GM12865 (cell line): ENCODE measurements at regions not wholly inside any gene's neighbourhood (a gene's known extent, or its start where the extent isn't known, plus 50 kb on each side); places are given as distances from the start of the nearest gene placed in this dataset.

Source experiments
- DNase-seq: peaks from one replicate; pipeline ENCODE4 v3.0.0; 2010; ENCODE audit warnings: low read depth
- H3K4me3 ChIP-seq: 2 replicates; pipeline ENCODE4 v1.5.1; 2011; ENCODE audit warnings: mild to moderate bottlenecking, low read depth, low read length, control low read depth
- CTCF ChIP-seq: IDR thresholded peaks from 2 replicates; pipeline ENCODE4 v1.5.1; 2011; ENCODE audit warnings: low read length, control low read depth, low read depth, inconsistent platforms; ENCODE audit not compliant: insufficient read depth; ENCODE audit errors: missing control alignments

- no peak overlapping the region for H3K4me3 ChIP-seq
- no peak for TF ChIP-seq CTCF
Observed at GRCh38 chr12:131355361-131356245, 355.3 kb upstream of the SFSWAP start.

DNA sequence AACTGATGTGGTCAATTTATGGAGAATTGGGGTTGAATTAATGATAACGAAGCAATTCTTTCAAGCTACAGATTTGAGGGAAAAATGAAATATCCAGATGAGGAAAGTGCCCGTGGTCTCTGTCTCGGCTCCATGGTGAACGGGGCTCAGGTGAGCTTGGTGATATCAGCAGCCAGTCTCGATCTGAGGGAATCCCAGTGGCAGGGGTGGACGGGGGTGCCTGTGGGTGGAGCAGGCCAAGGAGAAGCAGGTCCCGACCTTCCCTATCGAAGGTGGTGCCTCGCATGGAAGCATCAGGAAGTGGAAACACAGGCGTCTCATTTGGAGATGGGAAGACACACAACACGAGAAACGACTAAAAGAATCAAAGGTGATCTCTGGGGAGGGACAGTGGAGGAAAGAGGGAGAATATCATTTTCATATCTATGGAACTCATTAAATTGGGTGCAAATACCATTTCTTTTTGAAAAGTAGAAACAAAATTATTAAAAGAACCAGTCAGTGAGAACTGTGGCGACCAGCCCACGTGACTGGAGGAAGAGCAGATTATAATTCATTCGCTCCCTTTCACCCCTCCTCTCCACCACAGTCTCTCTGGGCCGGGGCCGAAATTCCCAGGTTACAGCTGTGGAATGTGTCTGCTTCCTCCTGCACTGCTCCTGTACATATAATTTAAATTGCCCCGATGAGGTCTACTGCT lies 354.3 kb upstream of the SFSWAP start:
- no peak for TF ChIP-seq CTCF
- no peak overlapping the region for H3K4me3 ChIP-seq
- DNase-seq = no peak

More at GRCh38 chr12:131355361-131356245, 355.3 kb upstream of the SFSWAP start:
- DNase-seq = no peak

DNA sequence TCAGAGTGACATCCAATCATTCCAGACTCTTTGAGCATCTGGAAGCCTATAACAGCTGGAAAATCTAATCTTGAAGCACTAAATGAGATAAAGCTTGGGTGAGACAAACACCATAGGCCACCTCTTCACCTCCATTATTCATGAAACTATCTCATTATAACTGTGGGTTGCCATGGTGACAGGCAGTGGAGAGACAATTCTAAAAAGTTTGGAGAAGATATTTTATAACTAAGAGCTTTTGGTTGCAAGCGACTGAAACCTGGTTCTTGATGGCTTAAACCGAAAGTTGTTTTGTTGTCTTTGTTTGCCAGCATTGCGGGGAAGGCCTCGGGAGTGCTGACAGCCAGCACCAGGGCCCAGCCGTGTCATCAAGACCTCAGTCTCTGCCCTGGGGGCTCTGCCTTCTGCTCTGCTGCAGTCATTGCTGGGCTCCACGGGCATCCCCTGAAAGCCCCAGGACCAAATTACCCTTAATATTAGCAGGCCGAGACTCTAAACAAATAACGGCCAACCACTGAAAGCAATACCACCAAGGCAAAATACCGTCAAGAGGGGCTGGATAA lies 353.6 kb upstream of the SFSWAP start:
- no peak for DNase-seq
- no peak overlapping the region for H3K4me3 ChIP-seq
- TF ChIP-seq CTCF = no peak

DNA sequence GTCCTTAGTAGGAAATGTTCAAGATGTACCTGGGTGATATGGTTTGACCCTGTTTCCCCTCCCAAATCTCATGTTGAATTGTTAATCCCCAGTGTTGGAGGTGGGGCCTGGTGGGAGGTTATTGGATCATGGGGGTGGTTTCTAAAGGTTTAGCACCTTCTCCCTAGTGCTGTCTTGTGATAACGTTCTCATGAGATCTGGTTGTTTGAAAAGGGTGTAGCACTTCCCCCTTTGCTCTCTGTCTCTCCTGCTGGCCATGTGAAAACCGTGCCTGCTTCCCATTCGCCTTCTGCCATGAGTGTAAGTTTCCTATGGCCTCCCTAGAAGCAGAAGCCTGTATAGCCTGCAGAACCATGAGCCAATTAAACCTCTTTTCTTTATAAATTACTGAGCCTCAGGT lies 353.0 kb upstream of the SFSWAP start:
- no peak for TF ChIP-seq CTCF

DNA sequence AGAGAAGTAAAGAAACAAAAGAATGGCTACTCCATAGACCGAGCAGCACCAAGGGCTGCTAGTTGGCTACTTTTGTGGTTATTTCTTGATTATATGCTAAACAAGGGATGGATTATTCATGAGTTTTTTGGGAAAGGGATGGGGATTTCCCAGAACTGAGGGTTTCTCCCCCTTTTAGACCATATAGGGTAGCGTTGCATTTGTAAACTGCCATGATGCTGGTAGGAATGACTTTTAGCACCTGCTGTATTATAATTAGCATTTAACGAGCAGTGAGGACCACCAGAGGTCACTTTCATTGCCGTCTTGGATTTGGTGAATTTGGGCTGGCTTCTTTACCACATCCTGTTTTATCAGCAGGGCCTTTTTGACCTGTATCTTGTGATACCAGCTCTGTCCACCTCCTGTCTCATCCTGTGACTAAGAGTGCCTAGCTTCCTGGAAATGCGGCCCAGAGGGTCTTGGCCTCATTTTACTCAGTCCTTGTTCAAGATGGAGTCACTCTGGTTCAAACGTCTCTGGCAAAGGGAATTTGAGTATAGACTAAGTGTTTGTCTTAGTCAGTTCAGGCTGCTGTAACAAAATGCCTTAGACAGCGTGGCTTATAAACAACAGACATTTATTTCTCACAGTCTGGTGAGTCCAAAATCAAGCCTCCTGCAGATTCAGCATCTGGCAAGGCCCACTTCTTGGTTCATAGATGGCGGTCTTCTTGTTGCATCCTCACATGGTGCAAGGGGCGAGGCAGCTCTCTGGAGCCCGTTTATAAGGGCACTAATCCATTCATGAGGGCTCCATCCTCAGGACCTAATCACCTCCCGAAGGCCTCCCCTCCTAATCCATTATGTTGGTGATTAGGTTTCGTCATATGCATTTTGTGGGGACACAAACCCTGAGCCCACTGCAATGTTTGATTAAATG lies 348.3 kb upstream of the SFSWAP start:
- no peak for TF ChIP-seq CTCF
- no peak for DNase-seq

More for the DNA sequence above, 353.0 kb upstream of the SFSWAP start:
- no peak overlapping the region for H3K4me3 ChIP-seq
- DNase-seq = no peak

GRCh38 chr12:131363393-131363792 lies 347.5 kb upstream of the SFSWAP start:
- no peak for DNase-seq
- H3K4me3 ChIP-seq = no peak overlapping the region
- no peak for TF ChIP-seq CTCF

More for the DNA sequence above, 348.3 kb upstream of the SFSWAP start:
- H3K4me3 ChIP-seq = no peak overlapping the region
